Naive thymus-derived CD4-positive, alpha-beta T cell (primary cell): ENCODE measurements at regions not wholly inside any gene's neighbourhood (a gene's known extent, or its start where the extent isn't known, plus 50 kb on each side); places are given as distances from the start of the nearest gene placed in this dataset.

Experiments used
- ATAC-seq: fragments of 150-1000 bp; cut with Tn5 transposase; 2 replicates; pipeline ENCODE4 v1.10.0; 2021; ENCODE audit warnings: mild to moderate bottlenecking, moderate library complexity
- CTCF ChIA-PET: fragments of 350-600 bp; sonication (Branson Sonifier 250); formaldehyde crosslinking; loops from one replicate; lab custom pipeline; 2021; ENCODE audit warnings: antibody characterized with exemption; lab: Charles Lee
- POLR2A ChIA-PET: fragments of 350-600 bp; sonication (Branson Sonifier 250); formaldehyde crosslinking; loops from one replicate; lab custom pipeline; 2021; ENCODE audit warnings: antibody characterized with exemption, inconsistent platforms; lab: Charles Lee
- DNase-seq, 9 donors: peaks; one replicate each; pipeline versions ENCODE4 v3.0.0 to v3.0.0-alpha.2; 2020 to 2022; ENCODE audit warnings: mixed read lengths in 1 of 9
- H3K27ac ChIP-seq: one replicate; pipeline ENCODE4 v1.7.0; 2013; ENCODE audit warnings: mild to moderate bottlenecking, low read depth, low read length, moderate library complexity
- H3K27me3 ChIP-seq, 2 donors: one replicate each; pipeline ENCODE4 v1.7.0; 2013; ENCODE audit warnings: low read length in 2 of 2, mild to moderate bottlenecking in 2 of 2, moderate library complexity in 2 of 2; ENCODE audit not compliant: control insufficient read depth in 2 of 2, insufficient read depth in 2 of 2
- H3K36me3 ChIP-seq, 3 experiments: 1 replicate in 2 of 3; 2 replicates in 1 of 3; pipeline ENCODE4 v1.7.0; 2013; ENCODE audit warnings: low read length in 3 of 3, mild to moderate bottlenecking in 3 of 3, moderate library complexity in 1 of 3; ENCODE audit not compliant: insufficient read depth in 3 of 3, control insufficient read depth in 2 of 3
- H3K4me1 ChIP-seq, 2 donors: one replicate each; pipeline ENCODE4 v1.7.0; 2013; ENCODE audit warnings: low read length in 2 of 2, mild to moderate bottlenecking in 2 of 2, moderate library complexity in 1 of 2; ENCODE audit not compliant: control insufficient read depth in 2 of 2, insufficient read depth in 2 of 2
- H3K4me3 ChIP-seq: 2 replicates; pipeline ENCODE4 v1.7.0; 2013; ENCODE audit warnings: mild to moderate bottlenecking, low read length
- H3K9me3 ChIP-seq, 3 experiments: 1 replicate in 2 of 3; 2 replicates in 1 of 3; pipeline ENCODE4 v1.7.0; 2013; ENCODE audit warnings: low read length in 3 of 3; ENCODE audit not compliant: control insufficient read depth in 2 of 3
- H3K27ac Mint-ChIP-seq, 9 donors: one replicate each; pipeline ENCODE4 v1.8.0; 2020 to 2022; ENCODE audit warnings: mixed read lengths in 9 of 9, mild to moderate bottlenecking in 8 of 9, moderate library complexity in 5 of 9, inconsistent platforms in 2 of 9
- H3K27me3 Mint-ChIP-seq, 5 donors: one replicate each; pipeline ENCODE4 v1.8.0; 2021 to 2022; ENCODE audit warnings: mixed read lengths in 5 of 5, mild to moderate bottlenecking in 1 of 5
- H3K36me3 Mint-ChIP-seq, 5 donors: one replicate each; pipeline ENCODE4 v1.8.0; 2020 to 2022; ENCODE audit warnings: mixed read lengths in 5 of 5, mild to moderate bottlenecking in 3 of 5, inconsistent platforms in 1 of 5
- H3K4me1 Mint-ChIP-seq, 7 donors: one replicate each; pipeline ENCODE4 v1.8.0; 2020 to 2022; ENCODE audit warnings: mixed read lengths in 7 of 7, mild to moderate bottlenecking in 3 of 7, inconsistent platforms in 1 of 7
- H3K4me3 Mint-ChIP-seq, 10 donors: one replicate each; pipeline ENCODE4 v1.8.0; 2020 to 2022; ENCODE audit warnings: mild to moderate bottlenecking in 10 of 10, mixed read lengths in 10 of 10, moderate library complexity in 6 of 10, inconsistent platforms in 2 of 10
- H3K9me3 Mint-ChIP-seq, 11 donors: one replicate each; pipeline ENCODE4 v1.8.0; 2020 to 2022; ENCODE audit warnings: mixed read lengths in 11 of 11, mild to moderate bottlenecking in 4 of 11, inconsistent platforms in 1 of 11, moderate library complexity in 1 of 11
- intact Hi-C, 2 donors: fragments of 100-400 bp; cut with micrococcal nuclease; formaldehyde crosslinking; loops; one replicate each; pipeline ENCODE4 v1.15.1; 2023

GRCh38 chr10:29104661-29105399 lies 184.0 kb upstream of the LYZL1 start:
- Mint-ChIP-seq H3K27ac (no peak overlapping the region), H3K4me1 (peaks cover 0 to 8% (median 0%) of the 10 kb centered on the region in 7 donors), H3K4me3 (no peak overlapping the region), H3K27me3 (peaks cover 0 to 36% (median 22%) of the 10 kb centered on the region in 5 donors), H3K9me3 (peaks cover 0 to 8% (median 0%) of the 10 kb centered on the region in 11 donors), H3K36me3 (no peaks in the 10 kb centered on the region)
- Histone ChIP-seq H3K9me3 (no peaks in the 10 kb centered on the region), H3K27ac (no peak overlapping the region), H3K4me1 (no peaks in the 10 kb centered on the region), H3K36me3 (no peaks in the 10 kb centered on the region), H3K27me3 (no peaks in the 10 kb centered on the region), H3K4me3 (no peak overlapping the region)
- no peak for DNase-seq
- POLR2A ChIA-PET, result no interaction called here
- no peak for ATAC-seq
- CTCF ChIA-PET, result no interaction called here
- intact Hi-C loops, result no loop called here

- Histone ChIP-seq H3K27me3 (no peaks in the 10 kb centered on the region), H3K4me3 (no peak overlapping the region), H3K36me3 (no peaks in the 10 kb centered on the region), H3K27ac (no peak overlapping the region), H3K4me1 (no peaks in the 10 kb centered on the region), H3K9me3 (no peaks in the 10 kb centered on the region)
- intact Hi-C loops, result no loop called here
- no peak overlapping the region for H3K27ac Mint-ChIP-seq
- peaks cover 0 to 8% (median 0%) of the 10 kb centered on the region in 11 donors for H3K9me3 Mint-ChIP-seq
- H3K4me3 Mint-ChIP-seq, result no peak overlapping the region
- CTCF ChIA-PET, result interaction anchor here (0.6 kb wide), 1 partner anchor 20 kb away, joined by 3 read pairs; no protein-coding TSS in a partner anchor
- DNase-seq, result no peak
- H3K4me1 Mint-ChIP-seq, result peaks cover 0 to 8% (median 0%) of the 10 kb centered on the region in 7 donors
- POLR2A ChIA-PET, result no interaction called here
- H3K36me3 Mint-ChIP-seq, result no peaks in the 10 kb centered on the region
- ATAC-seq, result no peak
- peaks cover 0 to 32% (median 22%) of the 10 kb centered on the region in 5 donors for H3K27me3 Mint-ChIP-seq
Observed at GRCh38 chr10:29105516-29106215, 183.2 kb upstream of the LYZL1 start.

- peaks cover 0 to 28% (median 17%) of the 10 kb centered on the region in 5 donors for H3K27me3 Mint-ChIP-seq
- ChIA-PET POLR2A (no interaction called here), CTCF (no interaction called here)
- Histone ChIP-seq H3K36me3 (no peaks in the 10 kb centered on the region), H3K27ac (no peak overlapping the region), H3K4me3 (no peak overlapping the region), H3K4me1 (no peaks in the 10 kb centered on the region), H3K9me3 (no peaks in the 10 kb centered on the region), H3K27me3 (no peaks in the 10 kb centered on the region)
- intact Hi-C loops, result no loop called here
- no peak for ATAC-seq
- H3K9me3 Mint-ChIP-seq, result peaks cover 0 to 8% (median 0%) of the 10 kb centered on the region in 11 donors
- H3K36me3 Mint-ChIP-seq, result no peaks in the 10 kb centered on the region
- peaks cover 0 to 8% (median 0%) of the 10 kb centered on the region in 7 donors for H3K4me1 Mint-ChIP-seq
- no peak overlapping the region for H3K4me3 Mint-ChIP-seq
- DNase-seq, result no peak
- no peak overlapping the region for H3K27ac Mint-ChIP-seq
Observed at GRCh38 chr10:29106287-29106686, 182.6 kb upstream of the LYZL1 start.

GRCh38 chr10:29107866-29108498 lies 180.9 kb upstream of the LYZL1 start:
- H3K4me3 ChIP-seq, result no peak overlapping the region
- H3K27ac Mint-ChIP-seq, result no peak overlapping the region
- ChIA-PET POLR2A (no interaction called here), CTCF (no interaction called here)
- no peaks in the 10 kb centered on the region for H3K4me1 ChIP-seq
- H3K9me3 Mint-ChIP-seq, result peaks cover 0 to 5% (median 0%) of the 10 kb centered on the region in 11 donors
- no peaks in the 10 kb centered on the region for H3K36me3 ChIP-seq
- ATAC-seq, result no peak
- no peak overlapping the region for H3K4me3 Mint-ChIP-seq
- DNase-seq, result no peak
- H3K27ac ChIP-seq, result no peak overlapping the region
- peaks cover 0 to 8% (median 0%) of the 10 kb centered on the region in 7 donors for H3K4me1 Mint-ChIP-seq
- no peaks in the 10 kb centered on the region for H3K27me3 ChIP-seq
- H3K27me3 Mint-ChIP-seq, result peaks cover 0 to 25% (median 14%) of the 10 kb centered on the region in 5 donors
- intact Hi-C loops, result no loop called here
- no peaks in the 10 kb centered on the region for H3K9me3 ChIP-seq
- no peaks in the 10 kb centered on the region for H3K36me3 Mint-ChIP-seq

- H3K9me3 Mint-ChIP-seq, result peaks cover 0 to 7% (median 3%) of the 10 kb centered on the region in 11 donors
- H3K36me3 ChIP-seq, result no peaks in the 10 kb centered on the region
- intact Hi-C loops, result no loop called here
- ChIA-PET POLR2A (no interaction called here), CTCF (no interaction called here)
- no peaks in the 10 kb centered on the region for H3K4me1 ChIP-seq
- DNase-seq (no peak), ATAC-seq (no peak)
- H3K4me3 Mint-ChIP-seq, result no peak overlapping the region
- no peaks in the 10 kb centered on the region for H3K27me3 ChIP-seq
- H3K27ac ChIP-seq, result no peak overlapping the region
- H3K36me3 Mint-ChIP-seq, result no peaks in the 10 kb centered on the region
- H3K27ac Mint-ChIP-seq, result no peak overlapping the region
- peaks cover 0 to 26% (median 18%) of the 10 kb centered on the region in 5 donors for H3K27me3 Mint-ChIP-seq
- H3K4me3 ChIP-seq, result no peak overlapping the region
- H3K9me3 ChIP-seq, result no peaks in the 10 kb centered on the region
- H3K4me1 Mint-ChIP-seq, result peaks cover 0 to 8% (median 0%) of the 10 kb centered on the region in 7 donors
Observed at GRCh38 chr10:29109707-29110571, 178.9 kb upstream of the LYZL1 start.
